ENCODE measurements at regions not wholly inside any gene's neighbourhood (a gene's known extent, or its start where the extent isn't known, plus 50 kb on each side); places are given as distances from the start of the nearest gene placed in this dataset.
A peak's percentile ranks its signal among the peaks of the same experiment; 100 is the strongest.
"Not testable (repeated sequence)": the region's sequence is repeated elsewhere in the genome, so short reads cannot be mapped to it uniquely, and the experiment has no call there.

- H3K4me1 Mint-ChIP-seq; H3K9me3 Mint-ChIP-seq; H3K27ac Mint-ChIP-seq (ENCODE audit: low read depth); DNase-seq (ENCODE audit: low spot score in 2 of 2); H3K36me3 Mint-ChIP-seq (ENCODE audit: insufficient read depth); ATAC-seq (replicated peaks; ENCODE audit: extremely low read depth, poor library complexity, severe bottlenecking); H3K27me3 Mint-ChIP-seq; H3K4me3 Mint-ChIP-seq: not testable (repeated sequence)
Measured at GRCh38 chr15:85196697-85197096, 183.7 kb upstream of the AKAP13 start.

DNA sequence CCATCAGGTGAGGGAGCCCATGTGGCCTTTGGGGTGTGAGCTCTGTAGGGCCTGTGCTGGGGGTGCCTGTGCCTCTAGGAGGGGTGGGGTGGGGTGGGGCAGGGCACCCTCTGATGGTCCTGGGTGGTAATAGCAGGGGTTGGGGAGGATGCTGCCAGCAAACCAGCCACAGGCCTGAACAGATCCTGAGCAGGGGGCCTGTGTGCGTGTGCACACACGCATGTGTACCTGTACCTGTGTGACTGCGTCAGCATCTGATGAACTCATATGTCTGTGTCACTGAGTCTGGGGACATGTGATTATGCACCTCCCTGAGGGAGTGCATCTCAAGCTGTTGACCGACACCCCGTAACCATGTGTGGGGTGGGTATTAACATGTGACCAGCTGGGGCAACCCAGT is 182.8 kb upstream of the AKAP13 start:
- not testable (repeated sequence) for H3K36me3 Mint-ChIP-seq (ENCODE audit: insufficient read depth)

DNA sequence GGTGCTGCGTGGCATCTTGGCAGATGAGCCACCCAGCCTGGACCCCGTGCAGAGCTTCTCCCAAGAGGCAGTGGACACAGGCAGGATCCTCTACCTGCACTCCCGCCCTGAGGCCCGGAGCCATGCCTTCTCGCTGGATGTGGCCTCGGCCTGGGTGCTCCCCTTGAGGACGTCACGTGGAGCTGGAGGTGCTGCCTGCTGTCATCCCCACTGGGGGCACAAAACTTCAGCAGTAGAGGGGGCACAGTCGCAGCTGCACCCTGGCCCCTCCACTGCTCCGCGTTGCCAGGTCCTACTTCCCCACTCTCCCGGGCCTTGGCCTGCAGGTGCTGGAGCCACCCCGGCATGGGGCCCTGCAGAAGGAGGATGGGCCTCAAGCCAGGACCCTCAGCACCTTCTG is 182.0 kb upstream of the AKAP13 start:
- H3K36me3 Mint-ChIP-seq (ENCODE audit: insufficient read depth); H3K27me3 Mint-ChIP-seq; DNase-seq (ENCODE audit: low spot score in 2 of 2); H3K9me3 Mint-ChIP-seq; ATAC-seq (replicated peaks; ENCODE audit: extremely low read depth, poor library complexity, severe bottlenecking); H3K27ac Mint-ChIP-seq (ENCODE audit: low read depth); H3K4me3 Mint-ChIP-seq; H3K4me1 Mint-ChIP-seq: not testable (repeated sequence)

More for the DNA sequence above, 182.8 kb upstream of the AKAP13 start:
- not testable (repeated sequence) for H3K4me3 Mint-ChIP-seq; DNase-seq (ENCODE audit: low spot score in 2 of 2); H3K27me3 Mint-ChIP-seq; H3K27ac Mint-ChIP-seq (ENCODE audit: low read depth); H3K9me3 Mint-ChIP-seq; H3K4me1 Mint-ChIP-seq; ATAC-seq (replicated peaks; ENCODE audit: extremely low read depth, poor library complexity, severe bottlenecking)

GRCh38 chr15:85200215-85200614 is 180.2 kb upstream of the AKAP13 start:
- not testable (repeated sequence) for DNase-seq (ENCODE audit: low spot score in 2 of 2); H3K9me3 Mint-ChIP-seq; H3K36me3 Mint-ChIP-seq (ENCODE audit: insufficient read depth); H3K27ac Mint-ChIP-seq (ENCODE audit: low read depth); H3K4me3 Mint-ChIP-seq; H3K4me1 Mint-ChIP-seq; H3K27me3 Mint-ChIP-seq
- peak; percentile 81 for ATAC-seq (replicated peaks; ENCODE audit: extremely low read depth, poor library complexity, severe bottlenecking)

DNA sequence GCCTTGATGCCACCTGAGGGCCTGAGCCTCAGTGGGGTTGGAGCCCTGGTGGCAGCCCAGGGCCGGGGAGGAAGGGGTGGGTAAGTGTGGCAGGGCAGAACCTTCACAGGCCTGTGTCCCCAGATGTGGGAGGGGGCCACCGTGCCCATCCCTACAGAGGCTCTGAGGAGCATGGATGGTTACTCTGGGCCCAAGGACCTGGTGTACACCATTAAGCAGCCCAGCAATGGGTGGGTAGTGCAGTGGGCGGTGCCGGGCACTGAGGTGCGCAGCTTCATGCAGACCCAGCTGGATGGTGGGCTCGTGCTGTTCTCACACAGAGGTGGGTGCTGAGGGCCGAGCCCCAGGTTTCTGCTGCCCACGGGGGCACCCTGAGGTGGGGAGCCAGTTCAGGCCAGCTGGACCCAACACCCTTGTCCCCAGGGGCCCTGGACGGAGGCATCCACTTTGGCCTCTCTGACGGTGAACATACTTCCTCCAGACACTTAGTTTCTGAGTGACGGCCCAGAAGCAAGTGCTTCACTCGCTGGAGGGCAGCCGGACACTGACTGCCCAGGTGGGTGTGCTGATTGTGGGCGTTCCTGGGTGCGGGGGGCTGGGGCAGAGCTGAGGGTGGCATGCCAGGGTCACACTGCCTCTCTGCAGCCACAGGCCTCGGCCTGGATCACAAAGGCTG is 179.1 kb upstream of the AKAP13 start:
- H3K9me3 Mint-ChIP-seq; ATAC-seq (replicated peaks; ENCODE audit: extremely low read depth, poor library complexity, severe bottlenecking); DNase-seq (ENCODE audit: low spot score in 2 of 2); H3K27ac Mint-ChIP-seq (ENCODE audit: low read depth); H3K27me3 Mint-ChIP-seq; H3K4me1 Mint-ChIP-seq; H3K4me3 Mint-ChIP-seq; H3K36me3 Mint-ChIP-seq (ENCODE audit: insufficient read depth): not testable (repeated sequence)

DNA sequence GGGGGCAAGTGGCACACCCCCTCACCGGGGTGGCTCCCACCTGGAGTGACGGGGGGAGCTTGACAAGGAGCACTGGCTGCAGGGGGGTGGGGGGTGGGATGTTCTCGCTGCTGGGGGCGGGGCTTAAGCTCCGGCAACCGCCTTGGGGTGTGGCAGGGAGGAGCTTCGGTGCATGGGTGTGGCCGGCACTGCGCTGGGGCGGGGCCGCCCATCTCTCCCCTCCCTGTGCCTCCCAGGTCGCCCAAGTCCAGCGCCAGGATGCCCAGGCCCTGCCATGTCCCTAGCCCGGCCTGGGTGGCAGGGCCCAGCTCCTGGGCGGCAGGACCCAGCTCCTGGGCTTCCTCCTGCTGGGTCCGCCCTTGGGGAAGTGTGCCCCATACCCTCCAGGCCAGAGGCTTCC is 175.9 kb upstream of the AKAP13 start:
- H3K4me3 Mint-ChIP-seq; H3K27me3 Mint-ChIP-seq; H3K36me3 Mint-ChIP-seq (ENCODE audit: insufficient read depth); H3K4me1 Mint-ChIP-seq; H3K27ac Mint-ChIP-seq (ENCODE audit: low read depth); H3K9me3 Mint-ChIP-seq; ATAC-seq (replicated peaks; ENCODE audit: extremely low read depth, poor library complexity, severe bottlenecking); DNase-seq (ENCODE audit: low spot score in 2 of 2): not testable (repeated sequence)

DNA sequence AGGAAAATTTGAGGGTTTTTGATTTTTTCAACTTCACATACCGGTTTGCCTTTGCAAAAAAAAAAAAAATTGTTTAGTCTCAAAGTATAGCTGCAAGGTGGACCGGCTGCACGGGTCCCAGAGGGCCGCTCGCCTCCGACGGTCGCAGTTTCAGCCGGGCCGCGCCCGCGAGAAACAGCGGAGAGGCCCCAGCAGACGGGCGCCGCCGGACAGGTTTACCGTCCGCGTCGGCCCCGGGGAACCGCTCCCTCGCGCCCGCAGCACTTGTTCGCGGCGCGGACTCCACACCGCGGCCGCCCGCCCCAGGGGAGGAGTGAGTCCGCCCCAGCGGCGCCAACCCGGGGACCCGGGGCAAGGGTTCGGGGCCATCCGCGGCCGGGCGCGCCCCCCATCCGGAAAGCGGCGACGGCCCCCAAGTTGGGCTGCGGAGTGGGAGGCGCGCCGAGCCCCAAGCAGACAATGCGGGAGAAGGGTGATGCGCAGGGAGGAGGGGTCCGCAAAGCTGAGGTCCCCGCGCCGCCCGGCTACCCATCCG is 146.5 kb upstream of the AKAP13 start:
- H3K4me3 Mint-ChIP-seq; DNase-seq (ENCODE audit: low spot score in 2 of 2); H3K9me3 Mint-ChIP-seq; H3K36me3 Mint-ChIP-seq (ENCODE audit: insufficient read depth); H3K27me3 Mint-ChIP-seq; H3K4me1 Mint-ChIP-seq; ATAC-seq (replicated peaks; ENCODE audit: extremely low read depth, poor library complexity, severe bottlenecking); H3K27ac Mint-ChIP-seq (ENCODE audit: low read depth): not testable (repeated sequence)

DNA sequence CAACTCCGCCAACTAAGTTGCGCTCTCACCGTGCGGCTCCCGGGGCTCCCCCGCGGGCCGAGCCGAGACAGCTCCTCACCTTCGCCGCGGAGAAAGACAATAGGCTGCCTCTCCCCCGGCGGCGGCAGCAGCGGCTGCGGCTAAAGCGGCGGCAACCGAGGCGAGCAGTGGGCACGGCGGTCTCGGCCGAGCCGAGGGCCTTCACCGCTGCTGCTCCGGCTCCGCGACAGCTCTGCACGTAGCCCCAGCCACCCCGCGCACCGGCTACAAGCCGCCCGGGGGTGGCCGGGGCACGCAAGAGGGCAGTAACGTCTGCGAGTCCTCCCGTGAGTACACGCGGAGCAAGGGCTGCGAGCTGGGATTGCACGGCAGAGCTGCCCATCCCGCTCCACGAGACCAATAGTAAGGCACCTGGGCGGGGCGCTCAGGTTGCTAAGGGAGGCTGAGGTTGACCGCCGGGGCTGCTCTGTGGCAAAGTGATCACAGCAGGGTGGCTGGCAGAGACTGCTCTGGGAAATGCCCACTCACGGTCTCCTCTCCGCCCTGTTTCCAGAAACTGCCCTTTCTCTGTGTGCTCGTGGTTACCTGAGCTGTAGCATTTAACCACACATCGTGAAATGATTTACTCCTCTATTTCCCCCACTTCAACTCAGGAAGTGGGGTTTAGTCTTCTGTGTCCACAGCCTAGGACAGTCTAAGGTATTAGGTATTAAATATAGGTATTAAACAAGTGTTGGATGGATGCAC is 145.8 kb upstream of the AKAP13 start:
- not testable (repeated sequence) for H3K27me3 Mint-ChIP-seq; H3K36me3 Mint-ChIP-seq (ENCODE audit: insufficient read depth); DNase-seq (ENCODE audit: low spot score in 2 of 2); ATAC-seq (replicated peaks; ENCODE audit: extremely low read depth, poor library complexity, severe bottlenecking); H3K27ac Mint-ChIP-seq (ENCODE audit: low read depth); H3K9me3 Mint-ChIP-seq; H3K4me3 Mint-ChIP-seq; H3K4me1 Mint-ChIP-seq

- not testable (repeated sequence) for H3K27ac Mint-ChIP-seq (ENCODE audit: low read depth); ATAC-seq (replicated peaks; ENCODE audit: extremely low read depth, poor library complexity, severe bottlenecking); H3K4me1 Mint-ChIP-seq; H3K4me3 Mint-ChIP-seq; H3K27me3 Mint-ChIP-seq; H3K36me3 Mint-ChIP-seq (ENCODE audit: insufficient read depth); H3K9me3 Mint-ChIP-seq; DNase-seq (ENCODE audit: low spot score in 2 of 2)
Measured at GRCh38 chr15:85244056-85244455, 136.3 kb upstream of the AKAP13 start.

DNA sequence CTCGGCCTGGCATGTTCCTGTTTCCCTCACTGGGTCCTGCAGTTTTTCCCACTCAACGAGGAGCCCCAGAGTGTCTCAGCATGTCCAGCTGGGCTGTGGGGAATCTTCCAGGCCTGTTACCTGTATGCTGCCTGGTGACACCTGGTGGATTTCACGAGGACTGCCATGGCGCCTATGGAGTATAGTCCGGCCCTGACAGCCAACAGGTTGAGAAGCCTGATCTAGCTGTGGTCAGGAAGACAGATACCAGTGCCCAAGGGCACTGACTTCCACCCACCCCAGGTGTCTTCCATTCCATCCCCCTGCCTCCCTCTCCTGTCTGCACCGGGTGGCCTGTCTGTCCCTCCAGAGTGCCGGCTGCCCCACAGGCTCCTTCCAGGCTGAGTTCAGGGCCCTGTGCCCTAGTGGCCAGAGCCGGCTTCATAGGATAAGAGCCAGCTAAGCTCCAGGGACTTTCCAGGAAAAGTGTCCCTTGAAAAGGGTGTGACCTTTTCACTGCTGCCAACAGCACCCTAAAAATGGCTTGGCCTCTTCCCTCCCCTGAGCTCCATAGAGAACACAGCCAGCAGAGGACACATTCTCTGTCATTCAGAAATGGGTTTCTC is 129.4 kb upstream of the AKAP13 start:
- not testable (repeated sequence) for ATAC-seq (replicated peaks; ENCODE audit: extremely low read depth, poor library complexity, severe bottlenecking); H3K36me3 Mint-ChIP-seq (ENCODE audit: insufficient read depth); DNase-seq (ENCODE audit: low spot score in 2 of 2); H3K9me3 Mint-ChIP-seq; H3K27ac Mint-ChIP-seq (ENCODE audit: low read depth); H3K27me3 Mint-ChIP-seq; H3K4me1 Mint-ChIP-seq; H3K4me3 Mint-ChIP-seq

DNA sequence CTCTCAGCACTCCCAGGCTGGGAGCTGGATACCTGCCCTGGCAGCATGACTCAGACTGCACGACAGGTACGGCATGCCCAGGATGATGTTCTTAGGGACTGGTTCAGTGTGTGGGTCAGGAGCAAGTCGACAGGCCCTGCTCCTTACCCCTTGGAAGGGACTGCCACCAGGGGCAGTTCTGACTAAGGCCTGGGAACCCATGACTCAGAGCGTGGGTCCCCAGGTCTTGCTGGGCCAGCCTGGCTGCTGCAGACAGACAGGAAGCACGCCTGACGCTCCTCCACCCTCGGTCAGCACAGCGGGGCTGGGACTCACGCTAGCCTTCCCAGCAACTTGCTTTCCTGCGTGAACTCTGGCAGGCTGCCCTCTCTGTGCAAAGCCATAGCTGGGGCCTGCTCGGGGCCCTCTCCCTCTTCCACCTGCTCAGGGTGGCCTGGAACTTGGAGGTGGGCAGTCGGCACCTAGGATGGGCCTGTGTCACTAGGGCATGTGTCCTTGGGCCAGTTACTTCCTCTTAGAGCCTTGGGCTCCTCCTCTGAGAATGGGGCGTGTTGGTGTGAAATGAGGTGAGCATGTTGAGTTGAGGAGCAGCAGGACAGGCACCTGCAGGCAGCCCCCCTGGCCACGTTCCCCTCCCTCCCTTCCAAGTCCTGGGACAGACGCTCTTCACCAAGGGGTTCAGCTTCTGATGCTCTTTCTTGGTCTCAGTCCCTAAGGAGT is 127.0 kb upstream of the AKAP13 start:
- DNase-seq (ENCODE audit: low spot score in 2 of 2); H3K4me1 Mint-ChIP-seq; H3K4me3 Mint-ChIP-seq; H3K27ac Mint-ChIP-seq (ENCODE audit: low read depth); H3K36me3 Mint-ChIP-seq (ENCODE audit: insufficient read depth); H3K27me3 Mint-ChIP-seq; ATAC-seq (replicated peaks; ENCODE audit: extremely low read depth, poor library complexity, severe bottlenecking); H3K9me3 Mint-ChIP-seq: not testable (repeated sequence)

GRCh38 chr15:85254961-85255360 is 125.4 kb upstream of the AKAP13 start:
- not testable (repeated sequence) for H3K4me1 Mint-ChIP-seq; H3K4me3 Mint-ChIP-seq; ATAC-seq (replicated peaks; ENCODE audit: extremely low read depth, poor library complexity, severe bottlenecking); H3K27me3 Mint-ChIP-seq; H3K36me3 Mint-ChIP-seq (ENCODE audit: insufficient read depth); DNase-seq (ENCODE audit: low spot score in 2 of 2); H3K9me3 Mint-ChIP-seq; H3K27ac Mint-ChIP-seq (ENCODE audit: low read depth)

Measured in central memory CD8-positive, alpha-beta T cell (primary cell).